Activated gamma-delta T cell treated with anti-CD3 and anti-CD28 coated beads, Interleukin-2, amount 50 U/mL, for 16 hours (primary cell): ENCODE measurements at regions not wholly inside any gene's neighbourhood (a gene's known extent, or its start where the extent isn't known, plus 50 kb on each side); places are given as distances from the start of the nearest gene placed in this dataset.

Experiments used
- DNase-seq: peaks from one replicate; pipeline ENCODE4 v3.0.0-alpha.2; 2020; ENCODE audit warnings: low read depth

GRCh38 chr10:125337510-125337909, 177.1 kb upstream of the CTBP2 start:
- DNase-seq: no peak

- DNase-seq: no peak
Observed at GRCh38 chr10:125334545-125334944, 174.2 kb upstream of the CTBP2 start.

GRCh38 chr10:125333769-125334168, 173.4 kb upstream of the CTBP2 start:
- no peak for DNase-seq

- DNase-seq: no peak
Observed at GRCh38 chr10:125333209-125333591, 172.8 kb upstream of the CTBP2 start.

GRCh38 chr10:125332548-125333208, 172.3 kb upstream of the CTBP2 start:
- no peak for DNase-seq

GRCh38 chr10:125331056-125331455, 170.7 kb upstream of the CTBP2 start:
- no peak for DNase-seq

GRCh38 chr10:125329056-125329455, 168.7 kb upstream of the CTBP2 start:
- no peak for DNase-seq

GRCh38 chr10:125325326-125325725, 165.0 kb upstream of the CTBP2 start:
- no peak for DNase-seq

GRCh38 chr10:125316436-125316835, 156.1 kb upstream of the CTBP2 start:
- DNase-seq: no peak

- DNase-seq: no peak
Observed at GRCh38 chr10:125300937-125301336, 140.6 kb upstream of the CTBP2 start.

GRCh38 chr10:125299461-125299860, 139.1 kb upstream of the CTBP2 start:
- DNase-seq: no peak

GRCh38 chr10:125296598-125296997, 136.2 kb upstream of the CTBP2 start:
- no peak for DNase-seq

- DNase-seq: no peak
Observed at GRCh38 chr10:125294109-125294508, 133.7 kb upstream of the CTBP2 start.

GRCh38 chr10:125291836-125292235, 131.5 kb upstream of the CTBP2 start:
- DNase-seq: no peak

GRCh38 chr10:125289461-125289860, 129.1 kb upstream of the CTBP2 start:
- DNase-seq: no peak

GRCh38 chr10:125284875-125285597, 124.7 kb upstream of the CTBP2 start:
- DNase-seq: no peak

GRCh38 chr10:125283836-125284614, 123.7 kb upstream of the CTBP2 start:
- no peak for DNase-seq

- DNase-seq: no peak
Observed at GRCh38 chr10:125283191-125283835, 123.0 kb upstream of the CTBP2 start.

- no peak for DNase-seq
Observed at GRCh38 chr10:125281091-125281490, 120.7 kb upstream of the CTBP2 start.

- DNase-seq: no peak
Observed at GRCh38 chr10:125276133-125276532, 115.8 kb upstream of the CTBP2 start.

- DNase-seq: no peak
Observed at GRCh38 chr10:125274961-125275360, 114.6 kb upstream of the CTBP2 start.

- DNase-seq: no peak
Observed at GRCh38 chr10:125273023-125273422, 112.7 kb upstream of the CTBP2 start.

GRCh38 chr10:125269716-125270115, 109.4 kb upstream of the CTBP2 start:
- DNase-seq: no peak
